ENCODE measurements at regions not wholly inside any gene's neighbourhood (a gene's known extent, or its start where the extent isn't known, plus 50 kb on each side); places are given as distances from the start of the nearest gene placed in this dataset.

GRCh38 chr3:187540847-187541246, 129.3 kb downstream of the SST start:
- Histone ChIP-seq H3K27ac (replicated peaks) (no peak overlapping the region), H3K27me3 (ENCODE audit: insufficient read depth, poor library complexity, severe bottlenecking) (peaks cover 2% of the 10 kb centered on the region), H3K4me3 (replicated peaks; ENCODE audit: insufficient read depth, low read length) (no peak overlapping the region)
- DNase-seq (ENCODE audit: low read depth in 1 of 2, low spot score in 1 of 2): no peak
- TF ChIP-seq REST (IDR thresholded peaks at IDR 0.05; ENCODE audit: insufficient replicate concordance, low read depth): no peak
- TF ChIP-seq GABPA (IDR thresholded peaks at IDR 0.05; ENCODE audit: low read depth): no peak
- TF ChIP-seq CTCF (IDR thresholded peaks at IDR 0.05; ENCODE audit: insufficient read depth, low read length): no peak
- no peak for TF ChIP-seq SPI1 (IDR thresholded peaks at IDR 0.05; ENCODE audit: borderline replicate concordance, low read depth)

GRCh38 chr3:187536185-187536584, 134.0 kb downstream of the SST start:
- Histone ChIP-seq H3K27me3 (ENCODE audit: insufficient read depth, poor library complexity, severe bottlenecking) (peaks cover 2% of the 10 kb centered on the region), H3K4me3 (replicated peaks; ENCODE audit: insufficient read depth, low read length) (no peak overlapping the region), H3K27ac (replicated peaks) (no peak overlapping the region)
- TF ChIP-seq POLR2AphosphoS5 (IDR thresholded peaks at IDR 0.05; ENCODE audit: low read depth): no peak
- TF ChIP-seq SPI1 (IDR thresholded peaks at IDR 0.05; ENCODE audit: borderline replicate concordance, low read depth): no peak
- no peak for TF ChIP-seq GABPA (IDR thresholded peaks at IDR 0.05; ENCODE audit: low read depth)
- no peak for TF ChIP-seq CTCF (IDR thresholded peaks at IDR 0.05; ENCODE audit: insufficient read depth, low read length)
- TF ChIP-seq REST (IDR thresholded peaks at IDR 0.05; ENCODE audit: insufficient replicate concordance, low read depth): no peak
- no peak for DNase-seq (ENCODE audit: low read depth in 1 of 2, low spot score in 1 of 2)

GRCh38 chr3:187533797-187534196, 136.4 kb downstream of the SST start:
- DNase-seq (ENCODE audit: low read depth in 1 of 2, low spot score in 1 of 2): no peak
- no peaks in the 10 kb centered on the region for H3K27me3 ChIP-seq (ENCODE audit: insufficient read depth, poor library complexity, severe bottlenecking)
- no peak for TF ChIP-seq CTCF (IDR thresholded peaks at IDR 0.05; ENCODE audit: insufficient read depth, low read length)
- no peak for TF ChIP-seq SPI1 (IDR thresholded peaks at IDR 0.05; ENCODE audit: borderline replicate concordance, low read depth)
- no peak for TF ChIP-seq POLR2AphosphoS5 (IDR thresholded peaks at IDR 0.05; ENCODE audit: low read depth)
- TF ChIP-seq GABPA (IDR thresholded peaks at IDR 0.05; ENCODE audit: low read depth): no peak
- TF ChIP-seq REST (IDR thresholded peaks at IDR 0.05; ENCODE audit: insufficient replicate concordance, low read depth): no peak
- H3K4me3 ChIP-seq (replicated peaks; ENCODE audit: insufficient read depth, low read length): no peak overlapping the region
- no peak overlapping the region for H3K27ac ChIP-seq (replicated peaks)

Measured in HL-60 (cell line).